ENCODE measurements at regions not wholly inside any gene's neighbourhood (a gene's known extent, or its start where the extent isn't known, plus 50 kb on each side); places are given as distances from the start of the nearest gene placed in this dataset.

- DNase-seq = no peak
These were observed 66.4 kb upstream of the SORCS1 start for GRCh38 chr10:107230887-107231286.

DNA sequence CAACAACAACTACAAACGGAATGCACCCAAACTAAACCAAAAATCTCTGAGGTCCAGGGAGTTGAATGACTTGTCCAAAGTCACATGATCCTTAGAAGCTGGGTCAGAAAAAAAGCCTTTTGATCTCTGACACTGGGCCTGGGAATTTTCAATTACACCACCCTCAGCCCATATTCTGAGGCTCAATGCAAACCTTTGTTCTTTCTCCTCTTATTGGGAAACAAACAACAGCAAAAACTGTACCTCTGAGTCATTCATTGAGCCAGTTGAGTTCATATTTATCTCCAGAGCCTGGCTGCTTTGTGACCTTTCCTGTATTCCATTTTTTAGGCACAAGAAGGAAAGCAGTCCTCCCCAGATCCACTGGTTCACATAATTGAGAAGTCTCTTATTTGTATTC, 51.2 kb upstream of the SORCS1 start:
- DNase-seq = no peak
